ENCODE measurements at regions not wholly inside any gene's neighbourhood (a gene's known extent, or its start where the extent isn't known, plus 50 kb on each side); places are given as distances from the start of the nearest gene placed in this dataset.

DNA sequence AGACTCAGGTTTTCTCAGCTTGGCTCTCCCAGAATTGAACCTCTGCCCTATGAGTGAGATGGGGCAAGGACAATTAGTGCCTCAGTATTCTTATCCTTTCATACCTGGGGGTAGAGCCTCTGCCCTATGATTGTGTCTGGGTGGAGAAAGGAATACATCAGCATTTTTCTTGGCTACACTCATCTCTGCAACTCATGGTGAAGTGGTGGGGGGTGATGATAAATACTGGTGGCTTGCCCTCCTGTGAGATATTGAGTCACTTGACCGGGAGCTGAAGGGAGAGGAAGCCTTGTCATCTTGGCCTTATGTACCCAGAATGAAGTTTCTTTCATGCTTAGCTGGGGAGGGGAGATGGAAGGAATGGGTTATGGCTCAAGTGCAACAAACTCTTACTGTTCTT lies 71.3 kb upstream of the ENOX2 start:
- DNase-seq, result no peak

- DNase-seq, result peak; percentile 35
Measured at GRCh38 chrX:130975947-130976346, 72.9 kb upstream of the ENOX2 start.

DNA sequence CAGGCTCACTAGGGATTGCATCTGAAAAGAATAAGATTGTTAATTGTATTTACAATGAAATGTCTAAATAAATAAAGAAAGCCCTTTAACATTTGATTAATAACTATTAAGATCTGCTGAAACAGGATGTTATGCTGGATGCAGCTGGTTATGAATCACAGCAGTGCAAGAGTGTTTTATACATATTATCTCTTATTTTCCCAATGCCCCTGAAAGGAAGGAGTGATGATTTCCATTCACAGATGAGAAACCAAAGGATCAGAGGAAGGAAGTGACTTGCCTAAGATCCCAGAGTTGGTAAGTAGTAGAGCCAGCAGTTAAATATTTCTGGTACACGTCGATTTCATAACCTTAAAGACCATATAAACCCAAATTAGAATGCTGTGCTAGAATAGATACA lies 76.3 kb upstream of the ARHGAP36 start:
- DNase-seq, result no peak

- DNase-seq, result no peak
Measured at GRCh38 chrX:130984782-130985181, 73.4 kb upstream of the ARHGAP36 start.

GRCh38 chrX:130987241-130987640 lies 70.9 kb upstream of the ARHGAP36 start:
- DNase-seq, result no peak

GRCh38 chrX:130990723-130991122 lies 67.4 kb upstream of the ARHGAP36 start:
- no peak for DNase-seq

GRCh38 chrX:130994671-130995070 lies 63.5 kb upstream of the ARHGAP36 start:
- no peak for DNase-seq

- no peak for DNase-seq
Measured at GRCh38 chrX:130995439-130995838, 62.7 kb upstream of the ARHGAP36 start.

DNA sequence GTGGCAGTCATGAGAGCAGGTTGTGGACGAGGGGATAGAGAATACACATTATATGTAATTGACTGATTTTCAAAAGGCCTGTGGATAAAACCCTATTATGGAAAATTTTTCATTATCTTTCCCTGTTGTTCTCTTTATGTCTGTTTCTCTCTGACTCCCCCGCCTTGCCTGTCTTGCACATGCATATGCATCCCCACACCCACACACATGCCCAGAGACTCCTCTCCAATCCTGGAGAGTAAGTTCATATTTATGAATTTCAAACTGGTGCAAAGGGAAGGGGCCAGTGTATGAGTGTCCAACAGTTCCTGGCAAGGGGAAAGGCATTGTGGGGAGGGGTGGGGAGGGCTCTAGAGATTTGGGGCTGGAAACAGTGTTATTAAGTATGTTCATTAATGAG lies 60.8 kb upstream of the ARHGAP36 start:
- no peak for DNase-seq

DNA sequence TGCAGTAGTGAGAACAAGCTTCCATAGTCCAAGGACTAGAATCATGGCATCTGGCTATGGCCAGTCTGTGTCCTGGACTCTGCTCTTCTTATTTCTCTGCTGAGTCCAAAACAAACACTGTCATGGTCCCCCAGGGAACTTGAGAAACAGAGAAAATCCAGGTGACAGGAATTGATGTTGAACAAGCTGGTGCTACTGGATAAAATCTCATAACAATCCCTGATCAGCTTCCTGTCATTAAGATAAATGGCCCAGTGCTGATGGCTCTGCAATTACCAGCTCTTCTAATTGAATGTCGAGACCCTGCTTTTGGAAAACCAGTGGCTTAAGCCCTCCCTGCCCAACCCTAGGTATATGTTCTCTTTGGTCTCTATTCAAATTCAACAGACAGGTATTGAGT lies 58.8 kb upstream of the ARHGAP36 start:
- no peak for DNase-seq
